ENCODE measurements at regions not wholly inside any gene's neighbourhood (a gene's known extent, or its start where the extent isn't known, plus 50 kb on each side); places are given as distances from the start of the nearest gene placed in this dataset.

DNA sequence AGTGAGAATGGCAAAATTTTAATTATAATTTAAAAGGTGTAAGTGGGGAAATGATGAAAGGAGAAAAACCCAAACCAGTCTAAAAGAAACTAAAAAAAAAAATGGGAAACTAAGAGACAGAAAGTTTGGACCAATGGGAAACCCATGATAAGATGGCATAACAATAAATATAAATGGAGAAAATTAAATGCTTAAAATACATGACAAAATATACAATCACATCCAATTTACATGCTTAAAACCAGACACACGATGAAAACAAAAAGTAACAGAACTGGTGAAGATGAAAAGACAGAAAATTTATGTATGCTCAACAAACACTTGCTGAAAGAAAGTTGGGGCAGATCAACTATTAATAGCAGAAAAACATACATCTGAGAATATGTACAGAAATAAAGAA lies 1471.1 kb downstream of the TBC1D22A start:
- TF ChIP-seq MAFK (conservative IDR thresholded peaks at IDR 0.05 in 1 of 2, IDR thresholded peaks at IDR 0.05 in 1 of 2; ENCODE audit: low read length in 2 of 2): no peak
- TF ChIP-seq POLR2AphosphoS5 (IDR thresholded peaks at IDR 0.05; ENCODE audit: low read depth, low read length): no peak
- no peak for TF ChIP-seq ZNF331 (CRISPR knock-in tag; IDR thresholded peaks at IDR 0.05)
- no peak for TF ChIP-seq POLR2A (IDR thresholded peaks at IDR 0.05; ENCODE audit: insufficient read depth in 1 of 2, low read depth in 2 of 2, low read length in 2 of 2)
- no peak for TF ChIP-seq CCDC6 (CRISPR knock-in tag; IDR thresholded peaks at IDR 0.05)

Data from HepG2 (cell line).